ENCODE measurements at regions not wholly inside any gene's neighbourhood (a gene's known extent, or its start where the extent isn't known, plus 50 kb on each side); places are given as distances from the start of the nearest gene placed in this dataset.

GRCh38 chr5:110058175-110058574 is 368.4 kb downstream of the MAN2A1 start:
- Histone ChIP-seq H3K36me3 (no peaks in the 10 kb centered on the region), H3K27ac (no peak overlapping the region), H3K27me3 (no peaks in the 10 kb centered on the region), H3K4me3 (no peak overlapping the region), H3K9me3 (no peaks in the 10 kb centered on the region), H3K4me1 (no peaks in the 10 kb centered on the region)
- no peak for TF ChIP-seq CTCF (IDR thresholded peaks at IDR 0.05)
- TF ChIP-seq POLR2A (IDR thresholded peaks at IDR 0.05): no peak
- intact Hi-C loops (cut with DNase I; ENCODE audit: low total_unique reads): no loop called here
- DNase-seq: no peak

GRCh38 chr5:110062246-110062645 is 372.5 kb downstream of the MAN2A1 start:
- TF ChIP-seq POLR2A (IDR thresholded peaks at IDR 0.05) (no peak), CTCF (IDR thresholded peaks at IDR 0.05) (no peak)
- Histone ChIP-seq H3K27ac (no peak overlapping the region), H3K36me3 (no peaks in the 10 kb centered on the region), H3K4me1 (no peaks in the 10 kb centered on the region), H3K27me3 (no peaks in the 10 kb centered on the region), H3K4me3 (no peak overlapping the region), H3K9me3 (no peaks in the 10 kb centered on the region)
- intact Hi-C loops (cut with DNase I; ENCODE audit: low total_unique reads): no loop called here
- DNase-seq: no peak

GRCh38 chr5:110063640-110064602 is 374.2 kb downstream of the MAN2A1 start:
- DNase-seq: no peak
- Histone ChIP-seq H3K4me1 (no peaks in the 10 kb centered on the region), H3K27me3 (no peaks in the 10 kb centered on the region), H3K4me3 (no peak overlapping the region), H3K36me3 (no peaks in the 10 kb centered on the region), H3K27ac (no peak overlapping the region), H3K9me3 (no peaks in the 10 kb centered on the region)
- intact Hi-C loops (cut with DNase I; ENCODE audit: low total_unique reads): no loop called here
- no peak for TF ChIP-seq CTCF (IDR thresholded peaks at IDR 0.05)
- TF ChIP-seq POLR2A (IDR thresholded peaks at IDR 0.05): no peak

GRCh38 chr5:110064603-110065268 is 375.0 kb downstream of the MAN2A1 start:
- H3K4me1 ChIP-seq: no peaks in the 10 kb centered on the region
- H3K27me3 ChIP-seq: no peaks in the 10 kb centered on the region
- no peak for DNase-seq
- intact Hi-C loops (cut with DNase I; ENCODE audit: low total_unique reads): no loop called here
- H3K36me3 ChIP-seq: no peaks in the 10 kb centered on the region
- no peak for TF ChIP-seq CTCF (IDR thresholded peaks at IDR 0.05)
- TF ChIP-seq POLR2A (IDR thresholded peaks at IDR 0.05): no peak
- H3K4me3 ChIP-seq: no peak overlapping the region
- no peak overlapping the region for H3K27ac ChIP-seq
- H3K9me3 ChIP-seq: no peaks in the 10 kb centered on the region

- intact Hi-C loops (cut with DNase I; ENCODE audit: low total_unique reads): no loop called here
- H3K4me3 ChIP-seq: no peak overlapping the region
- H3K27ac ChIP-seq: no peak overlapping the region
- no peaks in the 10 kb centered on the region for H3K36me3 ChIP-seq
- H3K9me3 ChIP-seq: no peaks in the 10 kb centered on the region
- H3K4me1 ChIP-seq: no peaks in the 10 kb centered on the region
- no peaks in the 10 kb centered on the region for H3K27me3 ChIP-seq
- no peak for TF ChIP-seq CTCF (IDR thresholded peaks at IDR 0.05)
- no peak for TF ChIP-seq POLR2A (IDR thresholded peaks at IDR 0.05)
- DNase-seq: no peak
Observed at GRCh38 chr5:110070836-110071235, 381.1 kb downstream of the MAN2A1 start.

Measured in uterus (tissue), 3 donors.